GM21576 (cell line): ENCODE measurements at regions not wholly inside any gene's neighbourhood (a gene's known extent, or its start where the extent isn't known, plus 50 kb on each side); places are given as distances from the start of the nearest gene placed in this dataset.

Experiments used
- ATAC-seq: cut with Tn5 transposase; IDR thresholded peaks from one replicate; pipeline ENCODE4 v1.9.1; 2021; ENCODE audit warnings: mild to moderate bottlenecking, moderate library complexity; ENCODE audit not compliant: unreplicated experiment

DNA sequence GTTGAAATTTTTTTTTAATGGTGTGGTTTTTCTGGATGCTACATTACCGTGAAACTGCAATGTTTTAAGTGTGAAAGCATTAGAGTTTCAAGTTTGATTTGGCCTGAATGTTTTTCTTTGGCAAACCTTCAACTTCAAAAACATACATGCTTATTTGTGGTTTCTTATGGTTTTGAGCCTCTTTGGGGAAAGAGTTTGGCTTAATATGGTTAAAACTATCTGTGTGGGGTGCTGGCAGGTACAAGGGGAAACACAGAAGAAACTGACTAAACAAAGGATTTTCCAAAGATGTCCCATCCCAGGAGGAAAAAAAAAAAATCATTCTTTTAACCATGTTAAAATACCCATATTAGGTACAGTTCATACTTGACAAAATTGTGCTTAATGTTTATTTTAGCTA is 121.1 kb downstream of the HGF start:
- ATAC-seq = no peak

DNA sequence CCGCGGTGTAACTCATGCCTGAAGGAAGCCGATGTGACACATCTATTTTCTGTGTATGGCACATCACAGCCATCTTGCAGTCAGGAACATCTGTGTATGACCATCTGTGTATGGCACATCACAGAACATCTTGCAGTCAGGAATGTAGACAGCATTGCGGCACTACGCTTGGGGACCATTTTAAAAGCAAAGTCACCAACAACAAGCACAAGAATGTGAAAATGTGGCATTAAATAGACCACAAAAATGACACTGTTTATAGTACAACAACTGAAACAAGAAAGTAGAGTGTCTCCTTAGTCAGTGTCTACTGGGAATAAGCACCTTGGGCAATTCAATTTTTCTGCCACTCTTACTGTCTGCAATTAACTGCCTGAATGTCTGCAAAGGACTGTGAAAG is 124.4 kb downstream of the HGF start:
- ATAC-seq = no peak

DNA sequence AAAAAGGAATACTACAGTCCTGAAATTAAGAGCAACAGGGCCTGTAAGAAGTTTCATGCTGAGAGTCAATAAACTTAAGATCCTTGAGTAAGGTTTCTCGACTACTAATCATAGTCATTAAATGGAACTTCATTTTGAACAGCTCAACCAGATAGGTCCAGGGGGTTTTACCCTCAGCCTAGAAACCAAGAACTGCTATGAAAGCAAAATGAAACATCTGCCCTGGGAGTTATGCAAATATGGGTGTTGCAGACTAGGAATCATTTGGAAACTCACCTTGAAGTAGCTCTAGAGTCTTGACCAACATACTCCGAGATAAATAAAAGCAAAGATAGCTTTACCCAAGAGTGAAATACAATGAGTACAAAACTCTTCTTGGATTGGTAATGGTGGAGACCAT is 128.0 kb downstream of the HGF start:
- no peak for ATAC-seq

DNA sequence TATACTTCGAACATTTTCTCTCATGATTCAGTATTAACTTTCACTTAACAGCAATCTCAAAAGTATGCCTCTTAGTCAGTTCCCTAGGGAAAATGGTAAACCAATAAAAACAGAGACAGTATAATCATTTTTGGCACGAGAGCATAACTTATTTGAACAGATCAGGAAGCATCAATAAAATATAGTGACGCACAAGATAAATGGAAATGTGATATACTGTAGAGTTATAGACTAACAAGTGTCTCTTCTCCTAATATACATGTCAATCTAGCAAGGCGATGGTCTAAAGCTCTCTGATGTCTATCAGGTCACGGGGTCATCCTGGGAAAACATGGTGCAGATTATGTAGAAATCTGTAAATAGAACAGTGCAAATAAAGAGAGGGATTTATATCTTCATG is 131.6 kb downstream of the HGF start:
- no peak for ATAC-seq

DNA sequence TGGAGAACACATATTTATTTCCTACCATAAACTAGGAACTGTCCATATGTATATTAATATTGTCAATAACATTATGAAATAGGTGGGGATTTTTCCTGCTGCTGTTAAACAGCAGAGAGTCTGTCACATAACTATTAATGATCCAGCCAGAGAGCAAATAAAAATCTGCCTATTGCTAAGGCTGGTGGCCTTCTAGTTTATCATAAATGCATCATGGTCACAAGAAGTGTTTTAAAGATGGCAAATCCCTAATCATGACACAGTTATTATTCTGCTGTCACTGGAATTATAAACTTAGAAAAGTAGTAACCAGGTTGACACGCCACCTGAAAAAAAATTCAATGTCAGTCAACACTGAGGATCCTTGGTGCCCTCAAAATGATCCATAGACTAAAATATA is 132.3 kb downstream of the HGF start:
- ATAC-seq = no peak

DNA sequence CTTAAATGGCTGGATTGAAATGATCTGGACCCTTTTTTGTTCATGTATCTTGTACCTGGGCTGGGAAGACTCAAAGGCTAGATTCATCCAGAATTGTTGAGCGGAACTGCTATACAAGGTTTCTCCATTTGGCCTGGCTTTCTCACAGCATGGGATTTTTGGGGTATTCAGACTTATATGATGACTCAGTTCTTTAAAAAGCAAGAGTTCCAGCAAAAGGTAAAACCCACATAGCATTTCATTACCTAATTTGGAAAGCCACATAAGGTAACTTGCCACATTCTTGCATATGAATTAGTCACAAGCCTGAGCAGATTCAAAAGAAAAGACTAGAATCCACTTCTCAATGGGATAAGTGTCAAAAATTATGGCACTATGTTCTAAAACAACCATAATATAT is 137.4 kb downstream of the HGF start:
- no peak for ATAC-seq

DNA sequence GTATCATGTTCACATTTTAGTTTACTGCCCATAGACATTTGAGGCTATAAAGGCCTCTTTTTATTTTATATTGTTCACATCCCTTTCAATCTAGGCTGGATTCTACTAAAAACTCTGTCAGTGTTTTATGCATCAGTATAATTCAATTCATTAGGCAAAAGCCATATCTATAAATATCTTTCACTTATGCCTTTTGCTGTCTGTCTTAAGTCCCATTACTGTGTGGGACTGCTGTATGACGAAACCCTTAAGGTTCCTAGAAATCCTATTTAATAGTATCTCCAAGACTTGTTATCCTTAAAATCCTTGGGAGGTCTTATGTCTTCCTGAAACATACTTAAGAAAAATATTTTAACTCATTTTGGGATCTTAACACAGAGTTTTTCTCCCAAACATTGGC is 139.2 kb downstream of the HGF start:
- ATAC-seq = no peak

DNA sequence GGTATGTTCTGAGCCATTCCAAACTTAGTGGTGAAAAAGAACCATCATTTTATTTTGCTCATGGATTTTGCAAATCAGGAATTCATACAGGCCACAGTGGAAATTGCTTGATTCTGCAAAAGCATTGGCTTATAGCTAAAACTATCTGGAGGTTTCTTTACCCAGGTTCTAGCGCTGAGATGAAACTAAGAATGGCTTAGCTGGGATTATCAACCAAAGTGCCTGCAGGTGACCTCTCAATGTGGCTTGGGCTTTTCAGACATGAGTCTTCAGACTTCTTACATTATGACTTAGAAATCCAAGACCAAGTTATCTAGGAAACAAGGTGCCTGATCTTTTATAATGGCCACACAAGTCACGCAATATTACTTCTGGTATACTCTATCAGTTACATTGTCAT is 140.1 kb downstream of the HGF start:
- ATAC-seq = no peak

DNA sequence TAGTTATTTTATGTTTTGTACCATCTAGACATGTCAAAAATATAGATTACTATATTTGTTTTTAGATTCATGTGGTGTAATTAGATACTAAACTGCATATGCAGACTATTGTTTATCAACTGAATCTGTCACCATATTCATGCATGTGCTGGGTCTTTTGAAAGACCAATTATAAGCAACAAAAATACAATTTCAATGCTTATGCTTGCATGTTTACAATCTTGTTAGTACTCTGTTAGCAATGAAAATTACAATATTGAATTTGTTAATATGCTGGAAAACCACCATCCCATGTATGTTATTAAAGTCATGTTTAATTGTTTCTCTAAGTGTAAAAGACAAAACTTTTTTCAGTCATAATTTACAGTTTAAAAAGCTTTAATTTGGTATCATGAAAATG is 140.9 kb downstream of the HGF start:
- no peak for ATAC-seq

DNA sequence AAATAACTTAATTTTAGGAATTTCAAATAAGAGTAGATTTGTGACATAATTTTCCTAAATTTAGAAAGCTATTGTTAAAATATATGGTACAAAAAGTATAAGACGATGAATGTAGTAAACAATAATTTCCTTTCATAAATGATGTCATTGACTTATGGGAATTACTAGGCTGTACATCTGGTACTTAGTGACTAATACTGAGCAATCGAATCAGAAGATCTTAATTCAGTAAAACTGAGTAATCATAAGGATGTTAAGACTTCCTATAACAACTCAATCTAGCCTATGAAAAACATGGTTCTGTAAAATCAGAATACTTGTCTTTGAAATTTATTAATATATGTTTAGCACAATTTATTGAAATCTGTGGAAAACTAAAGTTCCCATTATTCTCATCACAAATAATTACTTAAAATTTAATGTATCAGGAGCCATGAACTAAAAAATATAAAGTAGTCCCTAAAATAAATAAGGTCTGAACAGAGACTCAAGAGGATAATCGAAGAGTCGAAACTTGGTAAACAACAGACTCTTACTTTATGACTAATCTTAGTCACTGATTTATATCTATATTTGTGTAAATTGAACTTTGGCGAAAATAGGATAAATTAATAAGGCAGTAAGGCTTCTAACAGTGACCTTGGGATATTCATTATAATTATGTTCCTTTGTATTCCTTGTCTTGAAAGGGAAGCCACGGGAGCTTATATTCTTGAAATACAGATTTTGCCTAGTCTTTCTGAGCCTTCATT is 142.1 kb downstream of the HGF start:
- no peak for ATAC-seq

DNA sequence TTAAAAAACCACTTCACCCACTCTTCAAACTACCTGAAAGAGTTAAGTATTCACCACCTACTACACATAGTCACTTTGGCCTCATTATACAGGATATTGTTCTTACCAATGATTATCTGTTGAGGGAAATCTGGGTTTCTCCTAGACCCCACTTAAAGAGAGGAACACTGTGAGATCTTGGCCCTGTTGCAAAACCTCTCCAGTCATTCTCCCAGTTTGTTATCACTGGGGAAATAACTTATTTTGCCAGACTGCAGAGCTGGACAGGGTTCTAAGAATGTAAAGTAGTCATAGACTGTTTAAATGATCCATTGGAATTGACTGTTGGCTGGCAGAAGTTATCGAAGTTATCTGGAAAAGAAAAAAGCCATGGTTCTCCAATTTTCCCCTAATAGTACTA is 143.8 kb downstream of the HGF start:
- ATAC-seq = no peak

DNA sequence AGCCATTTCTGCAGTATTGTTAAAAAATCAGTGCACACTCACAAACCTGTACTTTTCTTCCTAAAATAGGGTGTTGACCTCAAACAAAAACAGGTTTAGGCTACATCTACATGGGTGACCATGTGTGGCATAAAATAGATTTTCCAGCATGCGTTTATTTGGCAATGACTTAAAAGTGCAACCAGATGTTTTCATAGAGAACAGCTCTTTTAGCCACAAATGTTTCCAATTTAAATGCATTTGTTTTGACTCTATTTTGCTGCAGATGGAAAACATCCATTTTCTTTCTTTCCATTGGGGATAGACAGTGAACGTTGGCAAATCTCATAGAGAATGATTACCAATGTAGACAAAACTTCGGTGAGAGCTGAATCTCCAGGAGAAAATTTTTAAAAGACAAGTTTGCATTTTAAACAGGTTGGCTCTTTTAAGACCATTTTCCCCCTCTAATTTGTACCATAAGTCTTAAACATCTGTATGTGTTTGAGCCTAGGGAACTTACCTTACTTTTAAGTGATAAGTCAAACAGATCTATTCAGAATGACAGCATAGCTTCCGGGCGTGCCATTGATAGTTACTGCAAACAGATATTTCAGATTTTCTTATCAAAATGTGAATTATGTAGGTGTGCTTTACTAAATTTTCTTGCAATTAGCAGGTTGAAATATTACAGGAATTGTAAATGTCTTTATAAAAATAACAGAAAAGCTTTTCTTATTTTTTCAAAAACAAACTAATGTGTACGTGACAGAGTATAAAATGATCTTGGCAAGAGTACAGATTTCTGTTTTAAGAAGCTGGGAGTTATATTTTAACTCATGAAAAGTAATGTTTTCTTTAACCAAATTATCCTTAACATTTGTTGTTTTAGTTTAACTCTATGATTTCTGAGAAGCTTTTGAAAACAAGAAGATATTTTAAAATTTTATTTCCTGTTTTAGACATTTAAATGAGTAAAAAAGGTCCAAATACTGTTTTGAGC is 144.9 kb downstream of the HGF start:
- no peak for ATAC-seq

DNA sequence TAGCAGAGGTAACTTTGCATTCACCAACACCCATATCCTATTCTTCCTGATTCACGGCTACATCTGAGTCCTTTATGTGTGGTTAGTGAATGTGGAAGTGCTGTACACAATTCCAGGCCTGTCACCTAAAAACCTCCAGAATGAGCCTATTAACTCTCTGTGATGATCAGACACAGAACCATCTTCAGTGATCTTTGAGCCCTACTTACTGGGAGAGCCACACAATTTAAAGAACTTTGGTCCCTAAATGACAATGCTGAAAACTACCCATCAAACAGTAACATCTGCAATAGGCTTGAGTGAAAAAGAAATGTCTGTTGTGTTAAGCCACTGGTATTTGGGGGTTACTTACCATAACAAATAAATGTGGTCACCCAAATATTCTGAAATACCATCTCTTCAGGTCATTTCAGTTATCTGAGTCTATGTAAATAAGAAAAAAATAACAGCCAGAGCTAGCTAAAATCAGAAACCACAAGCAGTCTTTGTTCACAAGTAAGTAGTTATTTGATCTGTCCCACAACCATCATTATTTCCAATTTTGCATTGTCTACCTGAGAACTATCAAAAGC is 145.7 kb downstream of the HGF start:
- no peak for ATAC-seq

DNA sequence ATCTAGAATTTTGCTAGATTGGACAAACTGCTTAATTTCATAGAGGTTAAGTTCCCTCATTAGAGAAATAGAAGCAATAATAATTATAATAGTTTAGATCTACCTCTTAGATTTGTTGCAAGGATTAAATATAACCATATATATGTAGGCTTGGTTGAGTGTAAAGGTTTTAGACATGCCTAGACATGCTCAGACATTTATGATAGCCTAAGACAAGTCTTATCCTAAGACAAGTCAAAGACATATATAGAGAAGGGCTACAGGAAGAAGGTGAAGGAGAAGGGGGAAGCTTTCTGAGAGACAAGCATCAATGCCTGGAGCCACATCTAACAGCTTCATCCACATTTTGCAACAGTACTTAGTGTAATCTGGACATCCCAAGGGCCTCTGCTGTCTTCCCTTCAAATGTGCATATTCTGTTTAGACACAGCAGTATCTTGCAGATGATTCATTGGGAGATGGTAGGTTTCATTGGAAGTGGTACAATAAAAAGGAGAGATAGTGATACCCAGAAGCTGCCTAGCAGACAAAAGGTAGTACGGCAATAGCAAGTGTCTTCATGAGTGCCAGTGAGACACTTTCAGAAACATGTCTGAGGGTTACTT is 146.5 kb downstream of the HGF start:
- ATAC-seq = no peak

DNA sequence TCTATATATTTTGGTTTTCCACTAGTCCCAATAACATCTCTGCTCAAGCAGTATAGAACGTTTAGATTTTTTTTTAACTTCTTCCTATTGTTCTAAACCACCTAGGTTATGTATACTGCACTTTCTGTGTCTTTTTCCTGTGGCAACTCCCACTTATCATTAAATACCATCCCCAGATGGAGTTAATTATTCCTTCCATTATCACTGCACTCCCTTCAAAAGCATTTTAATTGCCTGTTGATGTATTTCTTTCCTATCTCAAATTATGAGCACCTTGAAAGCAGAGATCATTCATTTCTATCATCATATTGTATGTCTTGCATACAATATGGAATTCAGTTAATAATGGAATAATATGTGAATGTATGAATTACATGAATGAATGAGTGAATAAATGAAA is 148.0 kb downstream of the HGF start:
- no peak for ATAC-seq

DNA sequence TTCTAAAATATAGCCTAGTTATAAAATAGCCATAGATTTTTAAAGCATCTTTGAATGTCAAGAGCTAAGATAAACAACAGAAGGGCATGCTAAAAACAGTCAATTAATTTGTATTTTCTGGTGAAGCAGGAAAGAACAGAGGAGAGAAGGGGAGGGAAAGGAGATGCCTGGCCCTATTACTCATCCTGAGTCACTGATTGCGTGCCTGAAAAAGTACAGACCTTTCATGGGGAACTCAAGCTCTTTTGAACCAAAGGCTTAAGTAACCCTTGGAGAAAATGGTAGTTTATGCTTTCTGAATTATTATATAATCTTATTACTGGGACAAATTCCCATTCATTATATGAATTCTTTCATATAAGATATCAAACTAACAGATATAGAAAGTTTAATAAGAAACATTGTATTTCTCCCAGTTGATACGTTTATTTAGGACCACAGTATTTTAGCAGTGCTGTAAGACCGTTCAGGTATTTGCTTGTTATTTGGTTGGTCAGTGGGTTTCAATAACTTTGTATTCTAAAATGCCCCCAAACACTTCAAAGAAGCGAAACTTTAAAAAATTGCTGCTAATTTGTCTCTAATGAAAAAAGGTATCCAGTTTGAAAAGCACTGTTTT is 151.3 kb downstream of the HGF start:
- no peak for ATAC-seq

DNA sequence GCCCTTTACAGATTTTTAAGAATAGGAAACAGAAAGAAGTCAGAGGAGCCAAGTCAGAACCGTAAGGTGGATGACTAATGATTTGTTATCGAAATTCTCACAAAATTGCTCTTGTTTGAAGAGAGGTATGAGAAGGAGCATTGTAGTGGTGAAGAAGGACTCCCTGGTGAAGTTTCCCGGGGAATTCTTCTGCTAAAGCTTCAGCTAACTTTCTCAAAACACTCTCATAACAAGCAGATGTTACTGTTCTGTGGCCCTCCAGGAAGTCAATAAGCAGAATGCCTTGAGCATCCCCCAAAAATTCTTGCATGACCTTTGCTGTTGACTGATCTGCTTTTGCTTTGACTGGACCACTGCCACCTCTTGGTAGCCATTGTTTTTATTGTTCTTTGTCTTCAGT is 152.9 kb downstream of the HGF start:
- ATAC-seq = no peak

DNA sequence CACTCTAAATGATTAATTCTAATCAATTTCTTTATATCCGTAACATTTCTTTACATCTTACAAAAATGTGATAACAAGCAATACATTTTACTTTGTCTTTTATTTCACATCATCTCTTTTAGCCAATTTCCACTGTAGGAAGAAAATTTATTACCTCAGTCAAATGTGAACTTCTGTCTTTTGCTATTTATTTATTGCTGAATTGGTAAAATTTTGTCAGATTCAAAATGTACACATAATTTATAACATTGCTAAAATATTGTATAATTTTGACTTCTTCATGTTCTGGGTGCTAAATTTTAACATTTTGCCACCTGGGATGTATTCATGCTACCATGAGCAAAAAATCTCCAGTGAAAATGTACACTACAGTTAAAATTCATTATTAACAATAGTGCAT is 158.0 kb downstream of the HGF start:
- ATAC-seq = no peak

DNA sequence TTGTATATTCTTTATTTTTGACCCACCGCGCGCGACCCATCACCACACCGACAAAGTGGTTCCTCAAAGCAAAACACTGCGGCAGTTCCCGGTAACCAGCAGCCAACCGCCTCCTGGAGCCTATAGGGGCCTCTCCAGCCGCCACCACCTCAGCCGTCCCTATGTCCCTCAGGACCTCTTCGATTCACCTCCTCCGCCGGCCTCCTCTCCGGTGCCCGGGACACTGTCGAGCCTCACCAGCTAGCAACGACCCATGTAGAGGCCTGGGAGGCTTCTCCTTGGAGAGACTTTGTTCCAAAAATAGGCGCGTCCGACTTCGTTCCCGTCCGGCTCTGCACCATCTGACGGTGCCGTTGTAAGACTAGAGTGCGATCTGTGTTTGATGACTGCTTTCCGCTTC is 158.8 kb downstream of the HGF start:
- ATAC-seq = no peak

DNA sequence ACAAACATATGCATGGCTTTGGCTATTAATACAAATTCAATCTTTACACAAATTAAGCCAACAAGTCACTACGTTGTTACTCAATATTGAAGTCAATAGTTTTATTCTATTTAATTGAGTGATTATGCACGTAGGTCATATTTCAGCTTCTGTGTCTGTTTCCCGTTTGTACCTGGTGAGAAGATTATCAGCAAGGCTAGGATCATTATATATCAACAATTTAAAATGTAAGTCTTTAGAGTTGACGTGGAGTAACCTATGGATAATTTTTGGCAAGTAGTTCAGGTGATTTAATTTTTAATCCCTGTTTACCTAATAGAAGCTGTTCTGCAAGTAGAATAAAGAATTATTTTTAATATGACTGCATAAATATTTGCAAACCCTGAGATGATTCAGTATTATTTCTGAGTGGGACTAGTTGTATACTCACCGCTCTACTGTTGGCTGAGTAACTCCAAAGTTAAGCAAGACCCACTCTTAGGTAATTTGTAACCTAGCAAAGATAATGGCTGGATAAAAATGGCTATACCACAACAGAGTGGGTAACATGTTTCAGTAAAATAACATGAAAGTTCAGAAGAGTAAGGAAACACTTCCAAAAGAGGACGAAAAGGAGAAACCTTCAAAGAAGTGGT is 161.0 kb downstream of the HGF start:
- ATAC-seq = no peak

DNA sequence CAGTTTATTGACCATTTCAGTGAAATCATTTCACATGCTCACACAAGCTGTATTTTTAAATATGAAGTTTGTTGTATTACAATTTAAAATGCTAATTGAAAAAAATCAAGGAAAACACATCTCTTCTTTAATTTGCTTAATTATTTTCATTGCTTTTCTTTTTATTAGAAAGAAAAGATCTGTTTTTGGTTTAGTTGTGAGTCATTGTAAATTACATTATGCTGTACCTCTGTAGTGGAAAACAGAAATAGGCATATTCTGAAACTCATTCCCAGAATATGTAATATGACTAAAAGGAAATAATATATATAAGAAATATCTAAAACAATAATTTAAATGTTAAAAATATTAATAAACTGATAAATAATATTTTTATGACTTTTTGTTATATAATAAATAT is 161.9 kb downstream of the HGF start:
- no peak for ATAC-seq
